HL-60 (cell line): ENCODE measurements at regions not wholly inside any gene's neighbourhood (a gene's known extent, or its start where the extent isn't known, plus 50 kb on each side); places are given as distances from the start of the nearest gene placed in this dataset.
"Not testable (repeated sequence)": the region's sequence is repeated elsewhere in the genome, so short reads cannot be mapped to it uniquely, and the experiment has no call there.

Experiments
- CTCF ChIP-seq: IDR thresholded peaks from one replicate; pipeline ENCODE4 v1.5.1; 2011; ENCODE audit warnings: low read length, control low read depth, inconsistent platforms; ENCODE audit not compliant: insufficient read depth
- POLR2AphosphoS5 ChIP-seq: IDR thresholded peaks from 2 replicates; pipeline ENCODE4 v1.6.1; 2012; ENCODE audit warnings: low read depth
- REST ChIP-seq: IDR thresholded peaks from 2 replicates; pipeline ENCODE4 v1.6.1; 2012; ENCODE audit warnings: low read depth; ENCODE audit not compliant: insufficient replicate concordance

GRCh38 chr4:150026987-150027386 is 51.3 kb upstream of the DCLK2 start:
- not testable (repeated sequence) for TF ChIP-seq CTCF, POLR2AphosphoS5, REST
